GM12864 (cell line): ENCODE measurements at regions not wholly inside any gene's neighbourhood (a gene's known extent, or its start where the extent isn't known, plus 50 kb on each side); places are given as distances from the start of the nearest gene placed in this dataset.

Experiments used
- DNase-seq: peaks from one replicate; pipeline ENCODE4 v3.0.0-alpha.2; 2011; ENCODE audit warnings: low read depth
- H3K4me3 ChIP-seq: 2 replicates; pipeline ENCODE4 v1.5.1; 2011; ENCODE audit warnings: mild to moderate bottlenecking, low read depth, low read length, control low read depth
- CTCF ChIP-seq: IDR thresholded peaks from 2 replicates; pipeline ENCODE4 v1.5.1; 2011; ENCODE audit warnings: low read depth, mild to moderate bottlenecking, moderate library complexity, low read length, control low read depth, inconsistent platforms; ENCODE audit errors: missing control alignments

- no peak for TF ChIP-seq CTCF
- DNase-seq: no peak
Measured at GRCh38 chr14:39740454-39740853, 308.2 kb upstream of the FBXO33 start.

GRCh38 chr14:39739796-39740195 is 307.6 kb upstream of the FBXO33 start:
- TF ChIP-seq CTCF: no peak
- H3K4me3 ChIP-seq: no peak overlapping the region
- DNase-seq: no peak

More at GRCh38 chr14:39740454-39740853, 308.2 kb upstream of the FBXO33 start:
- H3K4me3 ChIP-seq: no peak overlapping the region

GRCh38 chr14:39734306-39734705 is 302.1 kb upstream of the FBXO33 start:
- H3K4me3 ChIP-seq: no peak overlapping the region
- no peak for TF ChIP-seq CTCF
- DNase-seq: no peak

- H3K4me3 ChIP-seq: no peak overlapping the region
- no peak for TF ChIP-seq CTCF
- DNase-seq: no peak
Measured at GRCh38 chr14:39733741-39734140, 301.5 kb upstream of the FBXO33 start.

GRCh38 chr14:39731912-39732311 is 299.7 kb upstream of the FBXO33 start:
- peak; percentile 60 for TF ChIP-seq CTCF
- peak; percentile 3 for DNase-seq
- H3K4me3 ChIP-seq: no peak overlapping the region

- no peak overlapping the region for H3K4me3 ChIP-seq
- DNase-seq: no peak
- no peak for TF ChIP-seq CTCF
Measured at GRCh38 chr14:39726563-39726962, 294.3 kb upstream of the FBXO33 start.

GRCh38 chr14:39722547-39723273 is 290.5 kb upstream of the FBXO33 start:
- no peak overlapping the region for H3K4me3 ChIP-seq
- no peak for DNase-seq
- TF ChIP-seq CTCF: no peak
